GM18507 (cell line): ENCODE measurements at regions not wholly inside any gene's neighbourhood (a gene's known extent, or its start where the extent isn't known, plus 50 kb on each side); places are given as distances from the start of the nearest gene placed in this dataset.

Experiments
- DNase-seq: peaks from one replicate; pipeline ENCODE4 v3.0.0; 2011; ENCODE audit warnings: low read depth; ENCODE audit not compliant: insufficient read length; ENCODE audit errors: extremely low spot score
- FAIRE-seq: peaks from 2 replicates; lab custom pipeline; 2011; peaks lifted over from hg19 to GRCh38; lab: Jason Lieb, UNC

GRCh38 chr1:208298593-208299269, 54.5 kb upstream of the PLXNA2 start:
- DNase-seq (no peak), FAIRE-seq (no peak)

GRCh38 chr1:208300084-208300770, 56.0 kb upstream of the PLXNA2 start:
- FAIRE-seq (no peak), DNase-seq (no peak)

GRCh38 chr1:208302699-208303238, 58.6 kb upstream of the PLXNA2 start:
- FAIRE-seq (no peak), DNase-seq (no peak)

GRCh38 chr1:208303743-208304712, 59.8 kb upstream of the PLXNA2 start:
- no peak for FAIRE-seq

GRCh38 chr1:208308221-208308620, 64.0 kb upstream of the PLXNA2 start:
- no peak for DNase-seq
- FAIRE-seq, result no peak

More at GRCh38 chr1:208303743-208304712, 59.8 kb upstream of the PLXNA2 start:
- no peak for DNase-seq

GRCh38 chr1:208309771-208310170, 65.6 kb upstream of the PLXNA2 start:
- DNase-seq (no peak), FAIRE-seq (no peak)

- no peak for FAIRE-seq
- no peak for DNase-seq
Measured at GRCh38 chr1:208312706-208313105, 68.5 kb upstream of the PLXNA2 start.

GRCh38 chr1:208314431-208314830, 70.2 kb upstream of the PLXNA2 start:
- DNase-seq (no peak), FAIRE-seq (no peak)

GRCh38 chr1:208318150-208318734, 74.1 kb upstream of the PLXNA2 start:
- DNase-seq (no peak), FAIRE-seq (no peak)

GRCh38 chr1:208324005-208324404, 79.8 kb upstream of the PLXNA2 start:
- DNase-seq (no peak), FAIRE-seq (no peak)

GRCh38 chr1:208326033-208326432, 81.8 kb upstream of the PLXNA2 start:
- no peak for DNase-seq
- no peak for FAIRE-seq

GRCh38 chr1:208329300-208329699, 85.1 kb upstream of the PLXNA2 start:
- DNase-seq (no peak), FAIRE-seq (no peak)

- DNase-seq (no peak), FAIRE-seq (no peak)
Measured at GRCh38 chr1:208332036-208332773, 88.0 kb upstream of the PLXNA2 start.

GRCh38 chr1:208332774-208333126, 88.6 kb upstream of the PLXNA2 start:
- DNase-seq (no peak), FAIRE-seq (no peak)

- no peak for FAIRE-seq
Measured at GRCh38 chr1:208333676-208334075, 89.5 kb upstream of the PLXNA2 start.

GRCh38 chr1:208335371-208336136, 91.4 kb upstream of the PLXNA2 start:
- DNase-seq, result no peak
- FAIRE-seq, result no peak

More at GRCh38 chr1:208333676-208334075, 89.5 kb upstream of the PLXNA2 start:
- DNase-seq, result no peak

- DNase-seq, result no peak
- FAIRE-seq, result no peak
Measured at GRCh38 chr1:208336137-208336518, 91.9 kb upstream of the PLXNA2 start.

- FAIRE-seq (no peak), DNase-seq (no peak)
Measured at GRCh38 chr1:208339911-208340310, 95.7 kb upstream of the PLXNA2 start.
